SK-N-SH (cell line): ENCODE measurements at regions not wholly inside any gene's neighbourhood (a gene's known extent, or its start where the extent isn't known, plus 50 kb on each side); places are given as distances from the start of the nearest gene placed in this dataset.

Experiments
- CTCF ChIA-PET: fragments of 300-600, 350-600 bp; formaldehyde crosslinking; extraction: SDS; loops from one replicate; lab custom pipeline; 2021; lab: Yijun Ruan, JAX
- POLR2A ChIA-PET: fragments of 350-600 bp; sonication (Branson Sonifier 250); formaldehyde crosslinking; extraction: SDS; loops from one replicate; lab custom pipeline; 2020; ENCODE audit warnings: antibody characterized with exemption, inconsistent platforms; lab: Yijun Ruan, JAX
- DNase-seq: peaks from one replicate; pipeline ENCODE4 v3.0.0; 2012
- H2AFZ ChIP-seq: fragments of 200-600 bp; sonication (generic); 2 replicates; pipeline ENCODE4 v1.8.1; 2016; ENCODE audit warnings: antibody characterized with exemption, mild to moderate bottlenecking, low read depth
- H3F3A ChIP-seq: fragments of 200-600 bp; sonication (generic); replicated peaks from 2 replicates; pipeline ENCODE3; 2016; ENCODE audit warnings: antibody characterized with exemption, mild to moderate bottlenecking; ENCODE audit not compliant: insufficient read depth
- H3K27ac ChIP-seq, 2 experiments: fragments of 200-500 bp in 1 of 2; fragments of 200-600 bp in 1 of 2; sonication (Bioruptor generic) in 1 of 2; sonication (generic), shearing (Covaris generic) in 1 of 2; 2 replicates each; pipeline versions ENCODE4 v1.5.1 to v1.6.1; 2014 to 2016; ENCODE audit warnings: low read depth in 2 of 2, inconsistent platforms in 1 of 2, low read length in 1 of 2, mild to moderate bottlenecking in 1 of 2, mixed read lengths in 1 of 2
- H3K27me3 ChIP-seq: fragments of 200-600 bp; sonication (generic), shearing (Covaris generic); 2 replicates; pipeline ENCODE4 v1.6.1; 2016; ENCODE audit warnings: mixed run types; ENCODE audit not compliant: insufficient read depth
- H3K36me3 ChIP-seq, 2 experiments: fragments of 200-500 bp in 1 of 2; fragments of 200-600 bp in 1 of 2; sonication (Bioruptor generic) in 1 of 2; sonication (generic) in 1 of 2; replicated peaks in 1 of 2; 2 replicates each; pipeline versions ENCODE3 to v1.5.1; 2014 to 2016; ENCODE audit warnings: low read length in 1 of 2, mild to moderate bottlenecking in 1 of 2; ENCODE audit not compliant: insufficient read depth in 2 of 2, control insufficient read depth in 1 of 2
- H3K4me1 ChIP-seq, 2 experiments: fragments of 200-500 bp in 1 of 2; fragments of 200-600 bp in 1 of 2; sonication (Bioruptor generic) in 1 of 2; sonication (generic), shearing (Covaris generic) in 1 of 2; 2 replicates each; pipeline versions ENCODE4 v1.5.1 to v1.6.1; 2014 to 2016; ENCODE audit warnings: low read depth in 1 of 2, low read length in 1 of 2, mixed run types in 1 of 2; ENCODE audit not compliant: insufficient read depth in 2 of 2, control insufficient read depth in 1 of 2
- H3K4me2 ChIP-seq: fragments of 200-600 bp; sonication (generic), shearing (Covaris generic); 2 replicates; pipeline ENCODE4 v1.6.1; 2017; ENCODE audit warnings: mixed run types
- H3K4me3 ChIP-seq, 2 experiments: fragments of 200-500 bp in 1 of 2; fragments of 200-600 bp in 1 of 2; sonication (Bioruptor generic) in 1 of 2; sonication (generic), shearing (Covaris generic) in 1 of 2; 2 replicates each; pipeline versions ENCODE4 v1.5.1 to v1.8.1; 2014 to 2016; ENCODE audit warnings: low read depth in 2 of 2, inconsistent platforms in 1 of 2, low read length in 1 of 2, mild to moderate bottlenecking in 1 of 2, mixed read lengths in 1 of 2, moderate library complexity in 1 of 2
- H3K79me2 ChIP-seq: fragments of 200-600 bp; sonication (generic); 2 replicates; pipeline ENCODE4 v1.8.1; 2017; ENCODE audit warnings: mild to moderate bottlenecking; ENCODE audit not compliant: insufficient read depth
- H3K9ac ChIP-seq: fragments of 200-600 bp; sonication (generic); 2 replicates; pipeline ENCODE4 v1.6.1; 2017; ENCODE audit warnings: mixed run types
- H3K9me2 ChIP-seq: fragments of 200-600 bp; sonication (generic); 2 replicates; pipeline ENCODE4 v1.6.1; 2017; ENCODE audit warnings: mixed run types
- H3K9me3 ChIP-seq: fragments of 200-600 bp; sonication (generic); 2 replicates; pipeline ENCODE4 v1.6.1; 2017; ENCODE audit warnings: mixed run types, mild to moderate bottlenecking, moderate library complexity
- H4K20me1 ChIP-seq: fragments of 200-600 bp; sonication (generic); 2 replicates; pipeline ENCODE4 v1.6.1; 2017; ENCODE audit warnings: mild to moderate bottlenecking, mixed run types; ENCODE audit not compliant: insufficient read depth
- CHD2 ChIP-seq: fragments of 150-350 bp; IDR thresholded peaks from 2 replicates; pipeline ENCODE4 v1.6.1; 2018; ENCODE audit warnings: low read length; ENCODE audit not compliant: partially characterized antibody
- EP300 ChIP-seq, 2 experiments: IDR thresholded peaks; 2 replicates each; pipeline versions ENCODE4 v1.4.0 to v1.6.1; 2012; ENCODE audit warnings: borderline replicate concordance in 1 of 2, low read depth in 1 of 2, low read length in 1 of 2
- FOSL2 ChIP-seq: IDR thresholded peaks from 2 replicates; pipeline ENCODE4 v1.4.0; 2012; ENCODE audit warnings: low read depth, mild to moderate bottlenecking, moderate library complexity, borderline replicate concordance
- GABPA ChIP-seq: IDR thresholded peaks from 2 replicates; pipeline ENCODE4 v1.4.0; 2012; ENCODE audit warnings: low read depth, mild to moderate bottlenecking
- IRF3 ChIP-seq: fragments of 150-350 bp; IDR thresholded peaks from 2 replicates; pipeline ENCODE4 v1.6.1; 2016; ENCODE audit warnings: mild to moderate bottlenecking, low read depth, low read length
- MAX ChIP-seq: IDR thresholded peaks from 2 replicates; pipeline ENCODE4 v1.4.0; 2012; ENCODE audit warnings: low read depth
- MXI1 ChIP-seq: IDR thresholded peaks from 2 replicates; pipeline ENCODE4 v1.6.1; 2012; ENCODE audit warnings: mild to moderate bottlenecking, low read depth, low read length, improper control_type of control experiment
- NRF1 ChIP-seq: IDR thresholded peaks from 2 replicates; pipeline ENCODE4 v1.6.1; 2012; ENCODE audit warnings: low read depth, mild to moderate bottlenecking, low read length
- PBX3 ChIP-seq: IDR thresholded peaks from 2 replicates; pipeline ENCODE4; 2012
- POLR2AphosphoS5 ChIP-seq: IDR thresholded peaks from 2 replicates; pipeline ENCODE4 v1.6.1; 2012; ENCODE audit warnings: low read depth, low read length
- RAD21 ChIP-seq: IDR thresholded peaks from 2 replicates; pipeline ENCODE4 v1.6.1; 2012; ENCODE audit warnings: mild to moderate bottlenecking, low read length
- RCOR1 ChIP-seq: fragments of 150-350 bp; IDR thresholded peaks from 2 replicates; pipeline ENCODE4 v1.6.1; 2017; ENCODE audit warnings: antibody characterized with exemption, low read length
- REST ChIP-seq: IDR thresholded peaks from 2 replicates; pipeline ENCODE4 v1.6.1; 2012; ENCODE audit warnings: mild to moderate bottlenecking, low read depth, low read length, moderate library complexity
- SMC3 ChIP-seq: IDR thresholded peaks from 2 replicates; pipeline ENCODE4 v1.6.1; 2012; ENCODE audit warnings: low read depth, low read length, improper control_type of control experiment
- TCF12 ChIP-seq: IDR thresholded peaks from 2 replicates; pipeline ENCODE4 v1.4.0; 2012
- USF1 ChIP-seq: IDR thresholded peaks from 2 replicates; pipeline ENCODE4 v1.4.0; 2012; ENCODE audit warnings: low read depth, borderline replicate concordance
- USF2 ChIP-seq: fragments of 150-350 bp; IDR thresholded peaks from 2 replicates; pipeline ENCODE4 v1.6.1; 2017; ENCODE audit warnings: antibody characterized with exemption, low read length, low read depth, borderline replicate concordance
- YY1 ChIP-seq: IDR thresholded peaks from 2 replicates; pipeline ENCODE4 v1.4.0; 2012; ENCODE audit warnings: low read depth, mild to moderate bottlenecking
- ZBTB33 ChIP-seq: IDR thresholded peaks from 2 replicates; pipeline ENCODE4 v1.4.0; 2012; ENCODE audit warnings: low read depth, borderline replicate concordance
- whole genome bisulfite sequencing: methylation state at CpG from one replicate; pipeline ENCODE4 v1.1.6; 2017; ENCODE audit warnings: low lambda C conversion rate; 5-methylcytosine and 5-hydroxymethylcytosine counted together

GRCh38 chr1:54497338-54497737 is 50.7 kb upstream of the ACOT11 start:
- TF ChIP-seq RAD21 (no peak), EP300 (IDR thresholded peaks at IDR 0.05; ENCODE audit: borderline replicate concordance in 1 of 2, low read depth in 1 of 2, low read length in 1 of 2) (no peak), ZBTB33 (no peak), CHD2 (no peak), TCF12 (no peak), MXI1 (no peak), POLR2AphosphoS5 (no peak), MAX (no peak), SMC3 (no peak), GABPA (no peak), USF2 (no peak), IRF3 (no peak), RCOR1 (no peak)
- POLR2A ChIA-PET, result interaction anchor here (1.2 kb wide), 1 partner anchor 44 kb away, joined by 3 read pairs; no protein-coding TSS in a partner anchor
- no peaks in the 10 kb centered on the region for H4K20me1 ChIP-seq

GRCh38 chr1:54495954-54496353 is 52.1 kb upstream of the ACOT11 start:
- H3K79me2 ChIP-seq, result no peaks in the 10 kb centered on the region
- H2AFZ ChIP-seq, result no peak overlapping the region
- DNase-seq, result no peak
- peaks cover 0 to 23% of the 10 kb centered on the region in 2 experiments; a peak in 1 of 4 replicates for H3K4me1 ChIP-seq
- WGBS, result 66% methylated on average over 7 of the region's 7 CpGs
- no peaks in the 10 kb centered on the region for H4K20me1 ChIP-seq
- H3K9me3 ChIP-seq, result no peaks in the 10 kb centered on the region
- no peaks in the 10 kb centered on the region for H3K27me3 ChIP-seq
- no peak overlapping the region for H3K4me2 ChIP-seq
- H3K36me3 ChIP-seq, result no peaks in the 10 kb centered on the region
- no peaks in the 10 kb centered on the region for H3F3A ChIP-seq
- no peak overlapping the region for H3K4me3 ChIP-seq
- ChIA-PET POLR2A (no interaction called here), CTCF (no interaction called here)
- no peak overlapping the region for H3K27ac ChIP-seq
- H3K9ac ChIP-seq, result no peak overlapping the region
- no peaks in the 10 kb centered on the region for H3K9me2 ChIP-seq
- TF ChIP-seq FOSL2 (no peak), YY1 (no peak), USF1 (no peak), REST (no peak), NRF1 (no peak), RAD21 (no peak), PBX3 (no peak)

More at GRCh38 chr1:54497338-54497737, 50.7 kb upstream of the ACOT11 start:
- no peak for DNase-seq
- Histone ChIP-seq H3K9ac (no peak overlapping the region), H3K36me3 (no peaks in the 10 kb centered on the region), H3K79me2 (no peaks in the 10 kb centered on the region), H2AFZ (no peak overlapping the region), H3K4me1 (peaks cover 0 to 20% of the 10 kb centered on the region in 2 experiments; a peak in 1 of 4 replicates), H3K27me3 (no peaks in the 10 kb centered on the region), H3F3A (no peaks in the 10 kb centered on the region), H3K4me3 (no peak overlapping the region), H3K4me2 (no peak overlapping the region), H3K27ac (no peak overlapping the region), H3K9me2 (no peaks in the 10 kb centered on the region), H3K9me3 (no peaks in the 10 kb centered on the region)
- CTCF ChIA-PET, result interaction anchor here (1.2 to 3.2 kb wide), 2 partner anchors 8 to 393 kb away, joined by 3 to 28 read pairs; no protein-coding TSS in a partner anchor
- WGBS, result 90% methylated on average over 6 of the region's 6 CpGs
